ENCODE measurements at regions not wholly inside any gene's neighbourhood (a gene's known extent, or its start where the extent isn't known, plus 50 kb on each side); places are given as distances from the start of the nearest gene placed in this dataset.

DNA sequence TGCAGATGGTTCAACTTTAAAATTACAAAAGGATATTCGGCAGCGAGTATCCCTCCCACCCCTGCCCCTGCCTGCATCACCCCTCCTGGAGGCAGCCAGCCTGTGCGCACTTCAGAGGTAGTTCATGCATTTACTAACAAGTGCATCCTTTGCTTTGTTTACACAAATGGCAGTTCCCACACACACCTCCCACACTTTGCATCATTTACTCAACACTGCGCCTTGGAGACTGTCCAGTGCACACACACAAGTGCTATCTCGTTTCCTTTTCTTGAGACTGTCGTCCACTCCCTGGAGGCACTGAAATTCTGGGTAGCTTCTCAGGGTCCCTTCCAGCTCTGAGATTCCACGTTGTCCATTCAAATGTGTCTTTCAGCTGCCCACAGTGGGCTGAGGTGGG, 53.1 kb upstream of the VSX1 start:
- no peak for DNase-seq (ENCODE audit: low spot score)

DNA sequence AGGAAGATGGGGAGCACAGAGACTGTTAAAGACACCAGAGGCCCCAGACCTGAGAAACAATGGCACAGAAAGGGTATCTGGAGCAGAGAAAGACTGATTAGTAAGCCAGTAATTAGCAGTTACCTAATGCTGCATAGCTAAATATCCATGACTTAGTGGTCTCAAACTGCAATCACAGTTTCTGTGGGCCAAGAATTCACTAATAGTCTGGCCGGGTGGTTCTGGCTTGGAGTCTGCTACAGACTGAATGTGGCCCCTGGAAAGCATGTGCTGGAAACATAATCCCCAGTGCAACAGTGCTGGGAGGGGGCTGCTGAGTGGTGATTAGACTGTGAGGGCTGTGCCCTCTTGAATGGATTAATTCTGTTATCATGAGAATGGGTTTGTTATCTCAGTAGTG, 54.1 kb upstream of the VSX1 start:
- no peak for DNase-seq (ENCODE audit: low spot score)

DNA sequence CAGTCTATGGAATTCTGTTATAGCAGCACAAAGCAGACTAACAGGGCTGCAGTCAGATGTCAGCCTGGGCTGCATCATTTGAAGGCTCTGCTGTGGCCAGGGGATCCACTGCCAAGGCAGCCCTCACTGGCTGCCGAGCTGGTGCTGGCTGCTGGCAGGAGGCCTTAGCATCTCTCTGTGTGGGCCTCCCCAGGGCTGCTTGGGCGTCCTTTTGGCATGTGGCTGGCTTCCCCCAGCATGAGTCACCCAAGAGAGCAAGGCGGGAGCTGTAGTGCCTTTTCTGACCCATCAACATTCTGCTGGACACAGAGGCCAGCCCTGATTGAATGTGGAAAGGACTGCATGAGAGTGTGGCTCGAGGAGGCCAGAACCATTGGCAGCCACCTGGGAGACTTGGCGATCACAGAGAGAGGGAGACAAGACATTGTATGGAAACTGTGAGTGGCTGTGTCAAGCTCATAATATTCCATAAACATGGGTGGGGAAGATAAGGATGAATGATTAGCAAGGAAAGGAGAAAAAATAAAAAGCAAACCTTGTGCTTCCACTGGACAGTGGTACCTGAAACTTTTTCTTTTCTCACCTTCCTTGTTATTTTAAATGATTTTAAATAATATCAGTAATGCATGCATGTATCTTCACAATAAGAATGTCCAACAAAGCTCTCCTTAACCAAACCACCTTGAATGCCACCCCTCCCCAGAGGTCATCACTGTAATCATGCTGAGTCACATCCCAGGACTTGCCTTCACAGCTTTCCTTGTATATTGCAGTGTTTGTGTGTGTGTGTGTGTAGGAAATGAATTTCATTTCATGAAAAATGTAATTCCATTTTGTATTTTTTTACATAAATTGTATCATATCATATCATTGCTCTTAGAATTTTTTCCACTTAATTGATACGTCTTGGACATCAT, 55.0 kb upstream of the VSX1 start:
- peak; percentile 58 for DNase-seq (ENCODE audit: low spot score)

DNA sequence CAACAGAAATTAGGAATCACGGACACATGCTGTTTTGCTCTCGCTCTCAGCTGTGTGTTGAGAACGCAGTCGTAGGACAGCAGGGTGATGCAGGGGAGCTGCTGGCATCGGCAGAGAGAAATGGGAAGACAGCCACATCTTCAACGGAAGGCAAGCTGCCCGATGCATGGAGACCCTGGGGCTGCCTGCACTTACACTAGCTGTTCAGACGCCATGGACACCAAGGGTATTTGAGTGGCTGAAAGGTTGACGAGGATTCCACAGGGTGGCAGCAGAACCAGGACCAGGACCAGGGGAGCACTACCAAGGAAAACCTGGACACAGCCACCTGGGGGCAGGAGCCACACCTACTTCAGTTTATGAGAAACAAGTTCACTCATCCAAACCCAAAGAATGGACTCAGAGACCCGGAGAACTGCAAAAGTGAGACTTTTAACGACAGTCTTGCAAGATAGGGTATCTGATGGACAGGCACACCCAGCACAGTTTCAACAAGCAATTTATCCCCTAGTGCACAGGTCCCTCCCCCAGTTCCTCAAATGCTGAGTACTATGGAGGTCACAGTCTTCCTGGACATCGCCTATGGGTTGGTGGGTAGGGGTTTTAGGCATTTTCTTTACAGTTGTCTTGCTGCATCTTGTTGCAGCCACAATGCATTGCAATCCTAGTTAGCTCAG, 56.3 kb upstream of the ENTPD6 start:
- no peak for DNase-seq (ENCODE audit: low spot score)

DNA sequence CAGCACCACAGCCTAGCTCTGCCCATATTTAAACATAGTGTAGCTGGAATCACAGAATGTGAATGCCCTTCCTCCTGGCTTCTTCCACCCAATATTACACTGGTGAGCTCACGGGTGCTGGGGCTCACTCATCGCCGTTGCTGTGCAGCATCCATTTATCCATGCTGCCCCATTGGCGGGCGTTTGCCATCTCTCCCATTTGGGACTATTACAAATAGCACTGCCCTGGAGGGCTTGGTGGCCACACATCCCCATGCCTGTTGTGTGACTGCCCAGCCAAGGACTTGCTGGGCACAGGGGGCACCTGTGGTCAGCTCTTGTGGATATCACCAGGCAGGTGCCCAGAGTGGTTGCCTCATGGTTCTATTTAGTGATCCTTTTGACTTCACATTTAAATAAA, 54.5 kb upstream of the ENTPD6 start:
- no peak for DNase-seq (ENCODE audit: low spot score)

DNA sequence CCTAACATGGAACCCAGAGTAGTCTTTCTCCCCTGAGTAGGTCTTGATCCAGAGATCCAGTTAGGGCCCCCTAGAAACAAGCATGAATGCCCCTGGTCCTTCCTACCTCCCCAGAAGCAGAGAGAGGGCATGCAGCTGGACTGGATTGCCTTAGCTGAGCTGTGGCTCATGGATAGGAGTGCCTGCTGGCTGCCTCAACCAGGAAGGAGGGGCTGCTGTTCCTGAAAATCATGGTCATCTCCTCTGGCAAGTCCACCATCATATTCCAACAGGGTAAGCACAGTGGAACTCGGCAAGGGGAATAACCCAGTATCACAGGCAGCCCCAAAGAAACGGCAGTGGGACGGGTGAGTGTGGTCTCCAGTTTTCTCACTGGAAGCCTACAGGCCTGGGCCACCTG, 53.1 kb upstream of the ENTPD6 start:
- DNase-seq (ENCODE audit: low spot score): no peak

DNA sequence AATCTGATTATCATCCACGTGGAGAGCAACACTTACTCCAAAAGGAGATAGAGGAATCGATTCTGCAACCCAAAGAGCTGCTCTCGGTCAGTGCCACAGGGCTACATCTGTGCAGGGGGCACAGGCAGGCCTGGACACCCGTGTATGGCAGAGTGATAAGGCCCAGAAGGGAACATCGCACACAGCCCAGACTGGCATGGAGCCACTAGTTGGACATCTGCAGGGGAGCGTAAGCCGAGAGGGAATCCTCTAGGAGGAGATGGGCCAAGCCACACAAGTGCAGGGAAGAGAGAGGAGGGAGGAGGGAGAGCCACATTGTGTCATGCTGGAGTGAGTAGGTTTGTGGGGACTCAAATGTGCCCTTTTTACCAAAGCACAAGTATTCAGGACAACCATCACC, 50.4 kb upstream of the ENTPD6 start:
- peak; percentile 13 for DNase-seq (ENCODE audit: low spot score)
